Ureter (tissue), 1 donor: ENCODE measurements at regions not wholly inside any gene's neighbourhood (a gene's known extent, or its start where the extent isn't known, plus 50 kb on each side); places are given as distances from the start of the nearest gene placed in this dataset.
"Not testable (repeated sequence)": the region's sequence is repeated elsewhere in the genome, so short reads cannot be mapped to it uniquely, and the experiment has no call there.

Source experiments
- DNase-seq: peaks from one replicate; pipeline ENCODE4 v3.0.0-alpha.2; 2020; ENCODE audit warnings: low spot score
- donor health status: DM: yes; HTN: yes; CAD: no.

GRCh38 chr7:132030086-132030568 is 473.7 kb upstream of the PODXL start:
- no peak for DNase-seq

- no peak for DNase-seq
These were observed 473.1 kb upstream of the PODXL start for GRCh38 chr7:132029369-132030085.

- DNase-seq: no peak
These were observed 471.9 kb upstream of the PODXL start for GRCh38 chr7:132028144-132028920.

GRCh38 chr7:132024290-132024689 is 467.9 kb upstream of the PODXL start:
- DNase-seq: no peak

- no peak for DNase-seq
These were observed 467.0 kb upstream of the PODXL start for GRCh38 chr7:132023466-132023865.

- no peak for DNase-seq
These were observed 465.8 kb upstream of the PODXL start for GRCh38 chr7:132022188-132022587.

GRCh38 chr7:132019703-132020102 is 463.3 kb upstream of the PODXL start:
- DNase-seq: no peak

GRCh38 chr7:132009778-132010177 is 453.4 kb upstream of the PODXL start:
- DNase-seq: no peak

- DNase-seq: no peak
These were observed 448.1 kb upstream of the PODXL start for GRCh38 chr7:132004529-132004928.

- DNase-seq: no peak
These were observed 446.0 kb upstream of the PODXL start for GRCh38 chr7:132002343-132002968.

GRCh38 chr7:132001146-132001545 is 444.7 kb upstream of the PODXL start:
- DNase-seq: no peak

GRCh38 chr7:131999193-131999592 is 442.8 kb upstream of the PODXL start:
- no peak for DNase-seq

- no peak for DNase-seq
These were observed 438.9 kb upstream of the PODXL start for GRCh38 chr7:131995324-131995723.

GRCh38 chr7:131981069-131981468 is 424.6 kb upstream of the PODXL start:
- DNase-seq: not testable (repeated sequence)

GRCh38 chr7:131978118-131978517 is 421.7 kb upstream of the PODXL start:
- not testable (repeated sequence) for DNase-seq

GRCh38 chr7:131976411-131976810 is 420.0 kb upstream of the PODXL start:
- DNase-seq: no peak

GRCh38 chr7:131974671-131975070 is 418.2 kb upstream of the PODXL start:
- no peak for DNase-seq

- DNase-seq: no peak
These were observed 415.8 kb upstream of the PODXL start for GRCh38 chr7:131972251-131972650.

- no peak for DNase-seq
These were observed 414.2 kb upstream of the PODXL start for GRCh38 chr7:131970602-131971001.

- no peak for DNase-seq
These were observed 413.1 kb upstream of the PODXL start for GRCh38 chr7:131969560-131969959.

GRCh38 chr7:131967216-131967730 is 410.8 kb upstream of the PODXL start:
- no peak for DNase-seq

GRCh38 chr7:131964203-131964602 is 407.8 kb upstream of the PODXL start:
- no peak for DNase-seq
